HEK293T (cell line): ENCODE measurements at regions not wholly inside any gene's neighbourhood (a gene's known extent, or its start where the extent isn't known, plus 50 kb on each side); places are given as distances from the start of the nearest gene placed in this dataset.

Source experiments
- CTCF ChIA-PET: fragments of 350-600 bp; formaldehyde crosslinking; extraction: SDS; loops from one replicate; lab custom pipeline; 2021; ENCODE audit warnings: antibody characterized with exemption, inconsistent platforms; lab: Yijun Ruan, JAX
- POLR2A ChIA-PET: fragments of 350-600 bp; formaldehyde crosslinking; extraction: SDS; loops from one replicate; lab custom pipeline; 2020; ENCODE audit warnings: antibody characterized with exemption, inconsistent platforms; lab: Yijun Ruan, JAX
- DNase-seq: peaks from one replicate; pipeline ENCODE4 v3.0.0; 2012; ENCODE audit warnings: mixed read lengths; ENCODE audit errors: extremely low spot score
- ARNT ChIP-seq: fragments of 450-650 bp; IDR thresholded peaks from 2 replicates; pipeline ENCODE4 v1.6.1; 2017; ENCODE audit warnings: mild to moderate bottlenecking
- BHLHE40 ChIP-seq: fragments of 450-650 bp; IDR thresholded peaks from 2 replicates; pipeline ENCODE4 v1.6.1; 2016; ENCODE audit warnings: mild to moderate bottlenecking, moderate library complexity, borderline replicate concordance
- CTBP1 ChIP-seq: fragments of 450-650 bp; IDR thresholded peaks from 2 replicates; pipeline ENCODE4 v1.6.1; 2016; ENCODE audit warnings: borderline replicate concordance
- ELF4 ChIP-seq: fragments of 450-650 bp; IDR thresholded peaks from 2 replicates; pipeline ENCODE4 v1.6.1; 2017; ENCODE audit warnings: antibody characterized with exemption
- FOXA1 ChIP-seq: fragments of 450-650 bp; IDR thresholded peaks from 2 replicates; pipeline ENCODE4 v1.6.1; 2016; ENCODE audit warnings: mild to moderate bottlenecking
- FOXK2 ChIP-seq: fragments of 450-650 bp; IDR thresholded peaks from 2 replicates; pipeline ENCODE4 v1.6.1; 2016; ENCODE audit warnings: mild to moderate bottlenecking
- FOXM1 ChIP-seq: fragments of 450-650 bp; IDR thresholded peaks from 2 replicates; pipeline ENCODE4 v1.6.1; 2017; ENCODE audit warnings: mild to moderate bottlenecking, borderline replicate concordance
- HDGF ChIP-seq: fragments of 450-650 bp; IDR thresholded peaks from 2 replicates; pipeline ENCODE4 v1.6.1; 2017; ENCODE audit warnings: antibody characterized with exemption, borderline replicate concordance
- L3MBTL2 ChIP-seq: fragments of 450-650 bp; conservative IDR thresholded peaks from 2 replicates; pipeline ENCODE4 v1.6.1; 2016; ENCODE audit warnings: mild to moderate bottlenecking
- LEF1 ChIP-seq: fragments of 450-650 bp; IDR thresholded peaks from 2 replicates; pipeline ENCODE4 v1.6.1; 2017; ENCODE audit warnings: mild to moderate bottlenecking, borderline replicate concordance
- NFRKB ChIP-seq: fragments of 450-650 bp; IDR thresholded peaks from 2 replicates; pipeline ENCODE4 v1.6.1; 2016; ENCODE audit warnings: mild to moderate bottlenecking, moderate library complexity
- SP1 ChIP-seq: fragments of 450-650 bp; IDR thresholded peaks from 2 replicates; pipeline ENCODE4 v1.6.1; 2017
- SUZ12 ChIP-seq: fragments of 450-650 bp; IDR thresholded peaks from 2 replicates; pipeline ENCODE4 v1.6.1; 2016; ENCODE audit warnings: mild to moderate bottlenecking
- TARDBP ChIP-seq: fragments of 450-650 bp; IDR thresholded peaks from 2 replicates; pipeline ENCODE4 v1.6.1; 2016
- ZNF384 ChIP-seq: fragments of 450-650 bp; IDR thresholded peaks from 2 replicates; pipeline ENCODE4 v1.6.1; 2016
- TF ChIP-seq, protein P1 (sequence below): fragments of 450-650 bp; IDR thresholded peaks from 2 replicates; pipeline ENCODE4 v1.6.1; 2016

DNA sequence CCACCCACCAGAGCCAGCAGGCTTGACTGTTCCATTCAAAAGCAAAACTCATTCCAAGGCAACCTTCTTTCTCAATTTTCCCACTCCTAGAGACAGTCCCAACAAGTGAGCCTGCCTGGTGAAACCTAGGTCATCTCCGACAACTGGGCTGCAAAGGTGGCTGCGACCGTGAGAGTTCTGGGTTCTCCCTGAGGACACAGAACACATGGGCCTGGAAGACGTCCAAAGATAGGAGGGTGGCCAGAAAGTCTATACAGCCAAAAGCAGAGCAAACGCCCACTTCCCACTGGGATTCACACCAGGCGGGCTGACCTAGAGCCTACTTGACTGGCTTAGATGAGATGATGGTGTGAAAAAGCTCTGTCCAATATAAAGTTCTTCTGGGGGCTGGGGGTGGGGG, 90.2 kb upstream of the GRIK3 start:
- TF ChIP-seq LEF1 (no peak), FOXM1 (no peak), HDGF (no peak), ELF4 (no peak), ZNF384 (no peak), L3MBTL2 (no peak), FOXA1 (no peak), BHLHE40 (no peak), NFRKB (no peak), SP1 (no peak), FOXK2 (no peak), CTBP1 (no peak), ARNT (no peak), TARDBP (no peak)
- TF ChIP-seq, protein P1, sequence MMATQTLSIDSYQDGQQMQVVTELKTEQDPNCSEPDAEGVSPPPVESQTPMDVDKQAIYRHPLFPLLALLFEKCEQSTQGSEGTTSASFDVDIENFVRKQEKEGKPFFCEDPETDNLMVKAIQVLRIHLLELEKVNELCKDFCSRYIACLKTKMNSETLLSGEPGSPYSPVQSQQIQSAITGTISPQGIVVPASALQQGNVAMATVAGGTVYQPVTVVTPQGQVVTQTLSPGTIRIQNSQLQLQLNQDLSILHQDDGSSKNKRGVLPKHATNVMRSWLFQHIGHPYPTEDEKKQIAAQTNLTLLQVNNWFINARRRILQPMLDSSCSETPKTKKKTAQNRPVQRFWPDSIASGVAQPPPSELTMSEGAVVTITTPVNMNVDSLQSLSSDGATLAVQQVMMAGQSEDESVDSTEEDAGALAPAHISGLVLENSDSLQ, result no peak
- ChIA-PET POLR2A (no interaction called here), CTCF (no interaction called here)
- DNase-seq, result no peak

DNA sequence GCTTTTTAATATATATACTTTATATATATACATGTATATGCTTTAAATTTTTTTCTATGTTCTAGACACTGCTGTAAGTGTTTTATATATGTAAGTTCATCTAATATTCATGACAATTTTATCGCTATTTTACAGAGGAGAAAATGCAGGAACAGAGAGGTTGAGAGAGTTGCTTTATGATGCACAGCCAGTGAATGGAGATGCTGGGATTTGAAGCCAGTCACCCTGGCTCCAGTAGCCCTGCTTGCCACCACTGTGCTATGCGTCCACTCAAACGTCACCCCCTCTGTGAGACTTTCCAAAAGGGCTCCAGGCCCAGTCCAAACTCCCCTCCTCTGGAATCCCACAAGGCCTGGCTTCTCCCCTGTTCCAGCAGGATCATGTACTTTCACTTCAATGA, 91.0 kb upstream of the GRIK3 start:
- ChIA-PET CTCF (no interaction called here), POLR2A (no interaction called here)
- TF ChIP-seq FOXA1 (no peak), BHLHE40 (no peak), ARNT (no peak), SUZ12 (no peak), ZNF384 (no peak), ELF4 (no peak)
- no peak for DNase-seq

DNA sequence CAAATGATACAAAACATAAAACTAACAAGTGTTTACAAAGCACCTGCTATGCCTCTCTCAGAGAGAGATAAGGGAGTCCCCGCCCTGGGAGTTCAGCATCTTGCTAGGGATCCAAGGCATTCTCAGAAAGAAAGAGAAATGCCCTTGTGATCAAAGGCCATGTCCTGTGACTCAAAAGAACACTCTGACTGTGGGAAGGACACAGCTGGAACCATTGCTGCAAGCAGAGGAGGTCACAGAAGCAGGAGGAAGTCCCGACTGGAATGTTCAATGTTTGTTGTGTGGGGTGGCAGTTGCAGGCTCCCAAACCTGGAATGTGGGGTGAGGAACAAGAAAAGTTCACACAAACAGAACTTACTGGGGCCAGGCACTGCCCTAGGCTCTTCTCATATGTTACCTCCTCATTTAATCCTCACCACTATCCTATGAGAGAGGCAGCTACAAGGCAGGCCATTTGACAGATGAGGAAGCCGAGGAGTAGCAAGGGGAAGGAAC, 93.0 kb upstream of the GRIK3 start:
- DNase-seq, result no peak
- CTCF ChIA-PET, result interaction anchor here (0.7 kb wide), 1 partner anchor 10 kb away, joined by 3 read pairs; no protein-coding TSS in a partner anchor
- TF ChIP-seq HDGF, result no peak
- TF ChIP-seq ELF4, result no peak
- no peak for TF ChIP-seq FOXM1
- TF ChIP-seq ARNT, result no peak
- no peak for TF ChIP-seq TARDBP
- TF ChIP-seq SP1, result no peak
- TF ChIP-seq CTBP1, result no peak
- no peak for TF ChIP-seq L3MBTL2
- no peak for TF ChIP-seq SUZ12
- TF ChIP-seq BHLHE40, result no peak
- TF ChIP-seq, protein P1, result no peak
- TF ChIP-seq NFRKB, result no peak
- TF ChIP-seq FOXK2, result no peak
- no peak for TF ChIP-seq ZNF384
- no peak for TF ChIP-seq LEF1
- no peak for TF ChIP-seq FOXA1
- POLR2A ChIA-PET, result no interaction called here

DNA sequence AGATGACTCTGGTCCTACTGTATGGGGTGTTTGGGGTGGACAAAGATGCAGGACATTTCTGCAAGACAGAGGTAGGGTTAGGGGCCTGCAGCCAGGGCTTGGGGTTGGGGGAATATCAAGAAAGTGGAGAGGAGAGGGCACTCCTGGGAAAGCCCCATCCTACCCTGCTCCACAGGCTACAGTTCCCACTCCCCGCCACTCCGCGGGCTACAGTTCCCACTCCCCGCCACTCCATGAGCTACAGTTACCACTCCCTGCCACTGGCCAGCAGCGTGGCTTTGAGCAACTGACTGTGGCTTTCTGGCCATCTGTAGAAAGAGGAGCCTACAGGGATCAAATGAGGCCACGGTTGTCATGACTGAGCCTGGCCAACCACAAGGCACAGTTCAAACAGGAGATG, 93.8 kb upstream of the GRIK3 start:
- ChIA-PET POLR2A (no interaction called here), CTCF (interaction anchor here (0.7 to 0.8 kb wide), 2 partner anchors 11 to 14 kb away, joined by 3 read pairs; no protein-coding TSS in a partner anchor)
- no peak for DNase-seq

DNA sequence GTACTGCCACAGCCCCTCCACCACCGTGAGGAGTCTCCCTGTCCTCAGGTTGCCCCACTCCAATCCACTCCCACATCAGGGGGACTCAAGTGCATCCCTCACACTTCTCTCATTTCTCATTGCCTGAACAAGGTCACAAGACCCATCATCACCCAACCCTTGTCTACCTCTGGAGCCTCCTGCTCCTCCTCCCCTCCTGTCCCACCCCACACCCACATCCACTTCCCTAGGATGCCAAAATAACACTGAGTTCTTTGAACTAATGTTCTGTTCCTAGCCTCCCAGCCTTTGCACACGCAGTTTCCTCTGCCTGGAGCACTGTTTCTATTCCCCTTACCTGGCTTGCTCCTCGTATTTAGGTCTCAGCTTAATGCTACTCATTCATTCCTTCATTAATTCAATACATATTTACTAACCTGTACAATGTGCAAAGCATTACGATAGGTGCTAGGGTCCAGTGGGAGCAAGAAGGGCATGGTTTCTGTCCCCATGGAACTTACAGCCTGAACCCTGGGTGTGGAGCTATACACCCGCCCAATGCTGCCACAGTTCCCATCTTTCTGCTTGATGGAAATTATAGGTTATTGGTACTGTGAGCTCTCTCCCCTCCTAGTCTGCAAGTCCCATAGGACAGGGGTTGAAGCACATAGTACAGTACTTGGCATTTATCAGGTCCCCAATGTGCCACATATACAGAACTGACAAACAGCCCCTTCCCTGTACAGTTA, 96.1 kb upstream of the GRIK3 start:
- TF ChIP-seq ARNT (no peak), FOXA1 (no peak), BHLHE40 (no peak), LEF1 (no peak)
- TF ChIP-seq, protein P1, result no peak
- no peak for DNase-seq
- ChIA-PET CTCF (no interaction called here), POLR2A (no interaction called here)

More for the DNA sequence above, 93.8 kb upstream of the GRIK3 start:
- no peak for TF ChIP-seq ELF4
- no peak for TF ChIP-seq NFRKB
- no peak for TF ChIP-seq HDGF
- TF ChIP-seq LEF1, result no peak
- TF ChIP-seq CTBP1, result no peak
- TF ChIP-seq FOXM1, result no peak

DNA sequence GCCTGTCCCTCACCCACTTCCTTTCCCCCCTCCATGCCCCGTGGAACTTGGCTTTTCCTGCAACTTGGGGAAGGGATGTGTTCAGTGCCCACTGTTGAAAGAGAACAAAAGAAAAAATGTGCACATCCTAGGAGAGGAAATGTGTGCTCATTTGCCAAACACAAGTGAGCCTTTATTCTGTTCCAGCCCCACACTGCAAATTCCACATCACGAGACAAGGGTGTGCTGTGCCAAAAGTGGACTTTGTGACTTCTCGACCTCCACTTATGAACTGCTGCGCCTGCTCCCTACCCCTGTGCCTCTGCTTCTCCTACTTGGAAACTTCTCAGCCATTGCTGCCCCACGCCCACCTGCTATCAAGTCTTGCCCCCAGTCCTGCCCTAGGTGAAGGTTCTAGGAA, 97.0 kb upstream of the GRIK3 start:
- no peak for DNase-seq
- POLR2A ChIA-PET, result no interaction called here
- CTCF ChIA-PET, result no interaction called here
- TF ChIP-seq SUZ12, result no peak
- no peak for TF ChIP-seq BHLHE40
- no peak for TF ChIP-seq LEF1
- TF ChIP-seq L3MBTL2, result no peak
- no peak for TF ChIP-seq ARNT
- no peak for TF ChIP-seq ZNF384
- no peak for TF ChIP-seq ELF4
- no peak for TF ChIP-seq HDGF
- no peak for TF ChIP-seq FOXM1
- TF ChIP-seq, protein P1, result no peak
- TF ChIP-seq NFRKB, result no peak
- TF ChIP-seq CTBP1, result no peak
- no peak for TF ChIP-seq FOXK2
- TF ChIP-seq SP1, result no peak
- TF ChIP-seq TARDBP, result no peak
- TF ChIP-seq FOXA1, result no peak
